IPS-15b (cell line): ENCODE measurements at regions not wholly inside any gene's neighbourhood (a gene's known extent, or its start where the extent isn't known, plus 50 kb on each side); places are given as distances from the start of the nearest gene placed in this dataset.

Experiments used
- H3K27me3 ChIP-seq: one replicate; pipeline ENCODE4 v1.6.1; 2013; ENCODE audit warnings: low read length; ENCODE audit not compliant: control insufficient read depth, insufficient read depth
- H3K36me3 ChIP-seq: one replicate; pipeline ENCODE4 v1.6.1; 2013; ENCODE audit warnings: low read length; ENCODE audit not compliant: control insufficient read depth, insufficient read depth
- H3K4me1 ChIP-seq: one replicate; pipeline ENCODE4 v1.6.1; 2013; ENCODE audit warnings: mild to moderate bottlenecking, low read length; ENCODE audit not compliant: control insufficient read depth, insufficient read depth
- H3K4me3 ChIP-seq: one replicate; pipeline ENCODE4 v1.5.1; 2013; ENCODE audit warnings: low read depth, low read length
- H3K9ac ChIP-seq: one replicate; pipeline ENCODE4 v1.6.1; 2013; ENCODE audit warnings: low read depth, mild to moderate bottlenecking, low read length
- H3K9me3 ChIP-seq: one replicate; pipeline ENCODE4 v1.6.1; 2013; ENCODE audit warnings: mild to moderate bottlenecking, low read length; ENCODE audit not compliant: control insufficient read depth, insufficient read depth

DNA sequence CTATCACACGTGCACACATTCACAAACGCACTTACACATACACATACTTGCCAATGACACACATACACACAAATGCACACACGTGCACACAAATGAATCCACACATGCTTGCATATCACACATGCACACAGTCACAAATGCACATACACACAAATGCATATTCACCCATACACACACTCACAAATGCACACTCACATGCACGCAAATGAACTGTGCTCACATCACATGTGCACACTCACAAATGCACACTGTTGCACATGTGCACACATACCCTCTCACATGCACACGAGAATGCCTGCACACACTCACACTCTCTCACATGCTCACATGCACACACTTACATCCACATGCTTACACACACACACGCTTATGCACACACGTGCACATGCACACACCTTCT, 368.1 kb downstream of the EIPR1 start:
- Histone ChIP-seq H3K4me1 (no peaks in the 10 kb centered on the region), H3K27me3 (no peaks in the 10 kb centered on the region), H3K9ac (no peak overlapping the region), H3K9me3 (no peaks in the 10 kb centered on the region), H3K36me3 (no peaks in the 10 kb centered on the region), H3K4me3 (no peak overlapping the region)

DNA sequence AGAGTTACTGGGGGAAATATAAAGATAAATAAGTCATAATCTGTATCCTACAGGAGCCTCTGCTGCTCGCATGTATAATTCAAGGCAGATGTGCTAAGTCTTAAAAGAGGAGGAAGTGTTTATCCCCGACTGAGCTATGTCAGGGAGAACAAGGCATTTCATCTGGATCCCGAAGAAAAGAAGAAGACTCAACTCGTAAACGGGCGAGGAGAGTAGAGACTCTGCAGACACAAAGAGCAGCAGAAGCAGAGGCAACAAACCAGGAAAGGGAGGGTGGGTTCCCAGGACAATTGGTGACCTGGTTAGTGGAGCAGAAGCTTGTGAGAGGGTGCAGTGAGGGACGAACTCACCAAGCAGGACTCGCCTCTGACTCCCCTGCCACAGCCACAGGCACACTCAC, 368.6 kb downstream of the EIPR1 start:
- Histone ChIP-seq H3K4me3 (no peak overlapping the region), H3K4me1 (no peaks in the 10 kb centered on the region), H3K9me3 (no peaks in the 10 kb centered on the region), H3K27me3 (no peaks in the 10 kb centered on the region), H3K9ac (no peak overlapping the region), H3K36me3 (no peaks in the 10 kb centered on the region)

- no peaks in the 10 kb centered on the region for H3K9me3 ChIP-seq
- no peak overlapping the region for H3K9ac ChIP-seq
- no peaks in the 10 kb centered on the region for H3K36me3 ChIP-seq
- no peaks in the 10 kb centered on the region for H3K4me1 ChIP-seq
- H3K27me3 ChIP-seq: no peaks in the 10 kb centered on the region
- H3K4me3 ChIP-seq: no peak overlapping the region
These were observed 369.1 kb downstream of the EIPR1 start for GRCh38 chr2:3008561-3008960.

DNA sequence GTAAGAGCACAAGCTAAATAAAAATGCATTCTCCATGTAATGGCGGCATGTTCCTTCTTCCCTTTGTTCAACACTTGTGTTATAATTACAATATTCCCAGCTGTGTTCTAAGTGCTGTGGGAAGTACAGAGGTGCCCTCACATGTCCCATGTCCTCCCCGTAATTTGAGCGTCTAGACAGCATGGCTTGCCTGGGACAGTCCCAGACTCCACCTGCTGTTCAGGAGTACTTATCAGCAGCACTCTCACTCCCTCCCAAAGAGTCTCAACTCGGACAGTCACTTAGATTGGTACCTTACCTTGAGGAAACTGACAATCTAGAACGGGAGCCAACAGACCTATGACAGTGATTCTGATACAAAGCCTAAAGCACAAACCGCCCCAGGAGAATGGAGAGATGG, 370.5 kb downstream of the EIPR1 start:
- H3K36me3 ChIP-seq: no peaks in the 10 kb centered on the region

DNA sequence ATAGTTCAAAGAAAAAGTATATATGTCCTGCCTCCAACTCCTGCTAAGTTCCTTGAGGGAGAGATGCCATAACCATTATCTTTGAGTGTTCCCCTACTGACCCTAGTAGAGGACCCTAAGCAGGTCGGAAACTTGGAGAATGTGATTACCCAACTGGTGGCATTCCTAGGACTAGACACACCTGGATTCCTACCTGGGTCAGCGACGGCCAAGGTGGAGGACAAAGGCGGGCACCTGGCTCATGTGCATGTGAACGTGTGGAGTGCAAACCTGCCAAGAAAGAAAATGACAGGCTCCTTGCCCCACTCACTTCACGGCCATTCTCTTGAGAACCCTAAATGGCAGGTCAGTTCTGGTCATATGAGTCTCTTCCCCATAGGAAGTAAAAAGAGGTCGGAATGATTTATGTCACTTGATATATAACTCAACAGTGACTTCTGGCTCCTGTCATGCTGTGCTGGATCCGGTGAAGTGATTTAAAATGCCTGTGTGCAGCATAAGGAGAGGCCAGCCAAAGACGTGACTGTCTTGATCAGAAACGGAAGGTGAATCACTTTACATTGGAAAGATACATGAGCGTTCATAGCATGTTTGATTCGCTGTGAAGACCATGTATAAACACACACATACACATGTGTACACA, 371.6 kb downstream of the EIPR1 start:
- Histone ChIP-seq H3K4me3 (no peak overlapping the region), H3K27me3 (no peaks in the 10 kb centered on the region), H3K36me3 (no peaks in the 10 kb centered on the region)

More for the DNA sequence above, 370.5 kb downstream of the EIPR1 start:
- Histone ChIP-seq H3K4me3 (no peak overlapping the region), H3K4me1 (no peaks in the 10 kb centered on the region), H3K9me3 (no peaks in the 10 kb centered on the region), H3K27me3 (no peaks in the 10 kb centered on the region), H3K9ac (no peak overlapping the region)

GRCh38 chr2:3001615-3002560, 375.7 kb downstream of the EIPR1 start:
- Histone ChIP-seq H3K9ac (no peak overlapping the region), H3K4me3 (no peak overlapping the region), H3K9me3 (no peaks in the 10 kb centered on the region), H3K36me3 (no peaks in the 10 kb centered on the region), H3K27me3 (no peaks in the 10 kb centered on the region), H3K4me1 (no peaks in the 10 kb centered on the region)

More for the DNA sequence above, 371.6 kb downstream of the EIPR1 start:
- H3K9me3 ChIP-seq: no peaks in the 10 kb centered on the region
- H3K9ac ChIP-seq: no peak overlapping the region
- H3K4me1 ChIP-seq: no peaks in the 10 kb centered on the region

DNA sequence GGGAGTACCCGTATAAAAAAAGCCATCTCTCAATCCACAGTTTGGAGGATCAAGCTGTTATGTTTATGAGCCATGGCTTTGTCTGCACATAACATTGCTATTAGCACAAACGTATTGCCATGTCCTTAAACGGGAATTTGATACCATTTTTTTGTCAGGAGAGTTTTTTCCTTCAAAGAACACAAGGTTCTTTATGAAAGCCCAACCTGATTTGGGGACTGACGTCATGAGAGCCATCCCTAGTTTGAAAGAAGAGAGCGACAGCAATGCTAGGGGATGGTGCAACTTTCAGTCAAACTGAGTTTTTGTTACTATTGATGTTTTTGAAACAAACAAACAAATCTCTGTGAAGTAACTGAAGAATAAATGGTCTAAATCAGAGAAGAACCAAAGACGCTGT, 376.6 kb downstream of the EIPR1 start:
- H3K9me3 ChIP-seq: no peaks in the 10 kb centered on the region
- no peaks in the 10 kb centered on the region for H3K36me3 ChIP-seq
- no peak overlapping the region for H3K4me3 ChIP-seq
- H3K9ac ChIP-seq: no peak overlapping the region
- no peaks in the 10 kb centered on the region for H3K27me3 ChIP-seq
- H3K4me1 ChIP-seq: no peaks in the 10 kb centered on the region

- H3K9ac ChIP-seq: no peak overlapping the region
- no peaks in the 10 kb centered on the region for H3K4me1 ChIP-seq
- H3K9me3 ChIP-seq: no peaks in the 10 kb centered on the region
- no peak overlapping the region for H3K4me3 ChIP-seq
- no peaks in the 10 kb centered on the region for H3K27me3 ChIP-seq
- no peaks in the 10 kb centered on the region for H3K36me3 ChIP-seq
These were observed 377.5 kb downstream of the EIPR1 start for GRCh38 chr2:3000125-3000524.

GRCh38 chr2:2998971-2999370, 378.6 kb downstream of the EIPR1 start:
- no peaks in the 10 kb centered on the region for H3K9me3 ChIP-seq
- H3K4me1 ChIP-seq: no peaks in the 10 kb centered on the region
- no peak overlapping the region for H3K9ac ChIP-seq
- H3K4me3 ChIP-seq: no peak overlapping the region
- no peaks in the 10 kb centered on the region for H3K27me3 ChIP-seq
- no peaks in the 10 kb centered on the region for H3K36me3 ChIP-seq

- H3K27me3 ChIP-seq: no peaks in the 10 kb centered on the region
- no peak overlapping the region for H3K4me3 ChIP-seq
- no peak overlapping the region for H3K9ac ChIP-seq
- no peaks in the 10 kb centered on the region for H3K9me3 ChIP-seq
- no peaks in the 10 kb centered on the region for H3K4me1 ChIP-seq
- H3K36me3 ChIP-seq: no peaks in the 10 kb centered on the region
These were observed 384.4 kb downstream of the EIPR1 start for GRCh38 chr2:2993172-2993692.

GRCh38 chr2:2992634-2993033, 385.0 kb downstream of the EIPR1 start:
- no peaks in the 10 kb centered on the region for H3K27me3 ChIP-seq
- H3K9me3 ChIP-seq: no peaks in the 10 kb centered on the region

DNA sequence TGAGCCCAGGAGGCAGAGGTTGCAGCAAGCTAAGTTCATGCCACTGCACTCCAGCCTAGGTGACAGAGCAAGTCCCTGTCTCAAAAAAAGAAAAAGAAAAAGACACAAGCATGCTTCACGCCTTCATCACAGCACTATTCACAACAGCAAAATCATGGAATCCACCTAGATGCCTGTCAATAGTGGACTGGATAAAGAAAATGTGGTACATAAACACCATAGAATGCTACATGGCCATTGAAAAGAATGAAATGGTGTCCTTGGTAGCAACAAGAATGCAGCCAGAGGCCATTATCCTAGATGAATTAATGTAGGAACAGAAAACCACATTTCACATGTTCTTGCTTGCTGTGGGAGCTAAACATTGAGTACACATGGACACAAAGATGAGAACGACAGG, 392.6 kb downstream of the EIPR1 start:
- H3K27me3 ChIP-seq: no peaks in the 10 kb centered on the region
- no peaks in the 10 kb centered on the region for H3K36me3 ChIP-seq
- H3K9me3 ChIP-seq: no peaks in the 10 kb centered on the region
- H3K4me3 ChIP-seq: no peak overlapping the region
- H3K4me1 ChIP-seq: no peaks in the 10 kb centered on the region
- no peak overlapping the region for H3K9ac ChIP-seq

More at GRCh38 chr2:2992634-2993033, 385.0 kb downstream of the EIPR1 start:
- Histone ChIP-seq H3K4me1 (no peaks in the 10 kb centered on the region), H3K4me3 (no peak overlapping the region), H3K9ac (no peak overlapping the region), H3K36me3 (no peaks in the 10 kb centered on the region)
